ENCODE measurements at regions not wholly inside any gene's neighbourhood (a gene's known extent, or its start where the extent isn't known, plus 50 kb on each side); places are given as distances from the start of the nearest gene placed in this dataset.

DNA sequence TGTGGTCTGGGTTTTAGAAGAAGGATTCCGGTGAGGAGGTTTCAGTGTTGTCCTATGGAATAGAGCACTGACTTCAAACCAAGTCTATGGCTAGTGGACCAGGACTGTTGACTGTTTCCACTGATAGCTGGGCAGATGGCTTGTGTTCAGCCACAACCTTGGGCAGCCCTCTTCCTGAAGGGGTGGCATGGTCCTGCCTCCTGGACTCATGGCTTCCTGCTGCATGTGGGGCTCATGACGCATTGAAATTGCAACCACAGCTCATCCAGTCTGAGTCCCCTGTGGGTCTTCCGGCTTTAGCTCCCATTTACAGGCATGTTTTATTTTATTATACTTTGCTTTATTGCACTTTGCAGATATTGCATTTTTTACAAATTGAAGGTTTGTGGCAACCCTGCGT, 105.0 kb downstream of the B3GNT2 start:
- Histone ChIP-seq H3K9me3 (ENCODE audit: control insufficient read depth in 4 of 4, low read length in 3 of 4) (no peaks in the 10 kb centered on the region), H3K4me3 (ENCODE audit: low read depth in 1 of 3, low read length in 3 of 3) (no peak overlapping the region), H3K27ac (ENCODE audit: low read depth in 1 of 2, low read length in 2 of 2) (no peak overlapping the region), H3K27me3 (ENCODE audit: control insufficient read depth in 4 of 4, insufficient read depth in 4 of 4, low read length in 3 of 4) (no peaks in the 10 kb centered on the region), H3K9ac (ENCODE audit: low read depth in 1 of 2, low read length in 2 of 2) (no peak overlapping the region), H3K36me3 (ENCODE audit: control insufficient read depth in 4 of 4, insufficient read depth in 3 of 4, low read depth in 1 of 4, low read length in 3 of 4) (no peaks in the 10 kb centered on the region), H3K4me1 (ENCODE audit: control insufficient read depth in 4 of 4, insufficient read depth in 4 of 4, low read length in 3 of 4) (peaks cover 0 to 2% (median 0%) of the 10 kb centered on the region in 4 donors)
- no peak for DNase-seq (ENCODE audit: low spot score)
- WGBS = 83% methylated on average over 4 of the region's 4 CpGs
- TF ChIP-seq, protein P1, sequence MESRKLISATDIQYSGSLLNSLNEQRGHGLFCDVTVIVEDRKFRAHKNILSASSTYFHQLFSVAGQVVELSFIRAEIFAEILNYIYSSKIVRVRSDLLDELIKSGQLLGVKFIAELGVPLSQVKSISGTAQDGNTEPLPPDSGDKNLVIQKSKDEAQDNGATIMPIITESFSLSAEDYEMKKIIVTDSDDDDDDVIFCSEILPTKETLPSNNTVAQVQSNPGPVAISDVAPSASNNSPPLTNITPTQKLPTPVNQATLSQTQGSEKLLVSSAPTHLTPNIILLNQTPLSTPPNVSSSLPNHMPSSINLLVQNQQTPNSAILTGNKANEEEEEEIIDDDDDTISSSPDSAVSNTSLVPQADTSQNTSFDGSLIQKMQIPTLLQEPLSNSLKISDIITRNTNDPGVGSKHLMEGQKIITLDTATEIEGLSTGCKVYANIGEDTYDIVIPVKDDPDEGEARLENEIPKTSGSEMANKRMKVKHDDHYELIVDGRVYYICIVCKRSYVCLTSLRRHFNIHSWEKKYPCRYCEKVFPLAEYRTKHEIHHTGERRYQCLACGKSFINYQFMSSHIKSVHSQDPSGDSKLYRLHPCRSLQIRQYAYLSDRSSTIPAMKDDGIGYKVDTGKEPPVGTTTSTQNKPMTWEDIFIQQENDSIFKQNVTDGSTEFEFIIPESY (IDR thresholded peaks at IDR 0.05) = no peak
- TF ChIP-seq, protein P2, sequence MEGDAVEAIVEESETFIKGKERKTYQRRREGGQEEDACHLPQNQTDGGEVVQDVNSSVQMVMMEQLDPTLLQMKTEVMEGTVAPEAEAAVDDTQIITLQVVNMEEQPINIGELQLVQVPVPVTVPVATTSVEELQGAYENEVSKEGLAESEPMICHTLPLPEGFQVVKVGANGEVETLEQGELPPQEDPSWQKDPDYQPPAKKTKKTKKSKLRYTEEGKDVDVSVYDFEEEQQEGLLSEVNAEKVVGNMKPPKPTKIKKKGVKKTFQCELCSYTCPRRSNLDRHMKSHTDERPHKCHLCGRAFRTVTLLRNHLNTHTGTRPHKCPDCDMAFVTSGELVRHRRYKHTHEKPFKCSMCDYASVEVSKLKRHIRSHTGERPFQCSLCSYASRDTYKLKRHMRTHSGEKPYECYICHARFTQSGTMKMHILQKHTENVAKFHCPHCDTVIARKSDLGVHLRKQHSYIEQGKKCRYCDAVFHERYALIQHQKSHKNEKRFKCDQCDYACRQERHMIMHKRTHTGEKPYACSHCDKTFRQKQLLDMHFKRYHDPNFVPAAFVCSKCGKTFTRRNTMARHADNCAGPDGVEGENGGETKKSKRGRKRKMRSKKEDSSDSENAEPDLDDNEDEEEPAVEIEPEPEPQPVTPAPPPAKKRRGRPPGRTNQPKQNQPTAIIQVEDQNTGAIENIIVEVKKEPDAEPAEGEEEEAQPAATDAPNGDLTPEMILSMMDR (IDR thresholded peaks at IDR 0.05; ENCODE audit: low read depth, low read length, missing input control) = no peak
- no peak for TF ChIP-seq SP1 (IDR thresholded peaks at IDR 0.05)
- no peak for TF ChIP-seq FOXA2 (IDR thresholded peaks at IDR 0.05)
- no peak for TF ChIP-seq JUND (IDR thresholded peaks at IDR 0.05)
- no peak for TF ChIP-seq HNF4G (IDR thresholded peaks at IDR 0.05)
- TF ChIP-seq RAD21 (IDR thresholded peaks at IDR 0.05) = no peak
- no peak for TF ChIP-seq RXRA (IDR thresholded peaks at IDR 0.05)
- TF ChIP-seq GABPA (IDR thresholded peaks at IDR 0.05 in 1 of 2, conservative IDR thresholded peaks at IDR 0.05 in 1 of 2) = no peak
- TF ChIP-seq FOXA1 (IDR thresholded peaks at IDR 0.05) = no peak

DNA sequence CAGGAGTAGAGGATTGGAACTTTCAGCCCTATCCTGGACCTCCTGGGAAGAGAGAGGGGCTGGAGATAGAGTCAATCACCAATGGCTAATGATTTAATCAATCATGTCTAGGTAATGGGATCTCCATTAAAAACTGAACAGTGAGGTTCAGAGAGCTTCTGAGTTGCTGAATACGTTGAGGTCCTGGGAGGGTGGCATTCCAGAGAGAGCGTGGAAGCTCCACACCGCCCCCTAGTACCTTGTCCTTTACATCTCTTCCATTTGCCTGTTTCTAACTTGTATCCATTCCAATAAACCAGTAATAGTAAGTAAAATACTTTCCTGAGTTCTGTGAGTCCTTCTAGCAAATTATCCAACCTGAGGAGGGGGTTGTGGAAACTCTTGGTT, 101.7 kb downstream of the B3GNT2 start:
- H3K4me1 ChIP-seq (ENCODE audit: control insufficient read depth in 4 of 4, insufficient read depth in 4 of 4, low read length in 3 of 4) = peaks cover 9 to 16% (median 15%) of the 10 kb centered on the region in 4 donors
- no peaks in the 10 kb centered on the region for H3K9me3 ChIP-seq (ENCODE audit: control insufficient read depth in 4 of 4, low read length in 3 of 4)
- WGBS = 77% methylated on average over 3 of the region's 3 CpGs
- DNase-seq (ENCODE audit: low spot score) = peak; percentile 74
- no peaks in the 10 kb centered on the region for H3K36me3 ChIP-seq (ENCODE audit: control insufficient read depth in 4 of 4, insufficient read depth in 3 of 4, low read depth in 1 of 4, low read length in 3 of 4)
- no peak overlapping the region for H3K4me3 ChIP-seq (ENCODE audit: low read depth in 1 of 3, low read length in 3 of 3)
- peak in 1 of 2 donors; percentile 65 for TF ChIP-seq RAD21 (IDR thresholded peaks at IDR 0.05)
- no peak for TF ChIP-seq FOXA1 (IDR thresholded peaks at IDR 0.05)
- no peaks in the 10 kb centered on the region for H3K27me3 ChIP-seq (ENCODE audit: control insufficient read depth in 4 of 4, insufficient read depth in 4 of 4, low read length in 3 of 4)
- no peak overlapping the region for H3K9ac ChIP-seq (ENCODE audit: low read depth in 1 of 2, low read length in 2 of 2)
- H3K27ac ChIP-seq (ENCODE audit: low read depth in 1 of 2, low read length in 2 of 2) = no peak overlapping the region

DNA sequence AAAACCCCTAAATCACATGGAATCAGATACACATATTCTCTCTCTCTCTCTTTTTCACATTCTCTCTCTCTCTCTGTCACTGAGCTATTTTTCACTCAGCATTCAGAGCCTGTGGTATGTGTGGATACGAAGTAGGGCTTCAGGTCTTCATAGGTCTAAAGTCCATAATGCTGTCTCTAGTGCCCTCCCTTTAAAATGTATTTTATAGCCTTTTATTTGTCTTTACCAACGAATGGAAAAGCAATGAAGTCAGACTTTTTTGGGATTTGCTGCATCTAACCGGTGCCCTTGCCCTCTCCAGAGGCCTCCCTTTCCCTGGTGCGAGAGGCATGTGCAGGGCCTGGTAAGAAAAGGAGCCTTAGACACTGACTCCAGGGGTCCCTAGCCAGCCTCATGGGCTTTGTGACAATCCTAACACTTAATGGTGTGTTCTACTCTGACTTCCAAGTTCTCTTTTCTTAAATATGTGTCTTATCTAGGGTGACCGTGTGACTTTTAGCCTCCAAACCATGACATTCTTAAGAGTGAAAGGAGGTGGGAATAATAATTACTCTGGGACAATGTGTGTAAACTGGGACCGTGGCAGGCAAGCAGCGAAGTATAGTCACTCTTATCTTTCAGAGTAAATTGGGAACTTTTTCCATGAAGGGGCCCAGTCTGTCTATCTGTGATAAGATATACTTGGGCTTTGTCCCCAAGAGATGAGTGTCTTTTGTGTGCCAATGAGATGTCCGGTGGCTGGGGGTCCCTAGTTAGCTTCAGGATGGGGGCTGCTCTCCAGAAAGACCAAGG, 101.1 kb downstream of the B3GNT2 start:
- no peak for DNase-seq (ENCODE audit: low spot score)
- Histone ChIP-seq H3K4me3 (ENCODE audit: low read depth in 1 of 3, low read length in 3 of 3) (no peak overlapping the region), H3K27ac (ENCODE audit: low read depth in 1 of 2, low read length in 2 of 2) (no peak overlapping the region), H3K9ac (ENCODE audit: low read depth in 1 of 2, low read length in 2 of 2) (no peak overlapping the region), H3K27me3 (ENCODE audit: control insufficient read depth in 4 of 4, insufficient read depth in 4 of 4, low read length in 3 of 4) (no peaks in the 10 kb centered on the region), H3K9me3 (ENCODE audit: control insufficient read depth in 4 of 4, low read length in 3 of 4) (no peaks in the 10 kb centered on the region), H3K36me3 (ENCODE audit: control insufficient read depth in 4 of 4, insufficient read depth in 3 of 4, low read depth in 1 of 4, low read length in 3 of 4) (no peaks in the 10 kb centered on the region), H3K4me1 (ENCODE audit: control insufficient read depth in 4 of 4, insufficient read depth in 4 of 4, low read length in 3 of 4) (peaks cover 9 to 22% (median 20%) of the 10 kb centered on the region in 4 donors)
- WGBS = 87% methylated on average over 8 of the region's 8 CpGs
- TF ChIP-seq NR2F2 (IDR thresholded peaks at IDR 0.05) (no peak), GABPA (IDR thresholded peaks at IDR 0.05 in 1 of 2, conservative IDR thresholded peaks at IDR 0.05 in 1 of 2) (no peak)
- TF ChIP-seq, protein P3, sequence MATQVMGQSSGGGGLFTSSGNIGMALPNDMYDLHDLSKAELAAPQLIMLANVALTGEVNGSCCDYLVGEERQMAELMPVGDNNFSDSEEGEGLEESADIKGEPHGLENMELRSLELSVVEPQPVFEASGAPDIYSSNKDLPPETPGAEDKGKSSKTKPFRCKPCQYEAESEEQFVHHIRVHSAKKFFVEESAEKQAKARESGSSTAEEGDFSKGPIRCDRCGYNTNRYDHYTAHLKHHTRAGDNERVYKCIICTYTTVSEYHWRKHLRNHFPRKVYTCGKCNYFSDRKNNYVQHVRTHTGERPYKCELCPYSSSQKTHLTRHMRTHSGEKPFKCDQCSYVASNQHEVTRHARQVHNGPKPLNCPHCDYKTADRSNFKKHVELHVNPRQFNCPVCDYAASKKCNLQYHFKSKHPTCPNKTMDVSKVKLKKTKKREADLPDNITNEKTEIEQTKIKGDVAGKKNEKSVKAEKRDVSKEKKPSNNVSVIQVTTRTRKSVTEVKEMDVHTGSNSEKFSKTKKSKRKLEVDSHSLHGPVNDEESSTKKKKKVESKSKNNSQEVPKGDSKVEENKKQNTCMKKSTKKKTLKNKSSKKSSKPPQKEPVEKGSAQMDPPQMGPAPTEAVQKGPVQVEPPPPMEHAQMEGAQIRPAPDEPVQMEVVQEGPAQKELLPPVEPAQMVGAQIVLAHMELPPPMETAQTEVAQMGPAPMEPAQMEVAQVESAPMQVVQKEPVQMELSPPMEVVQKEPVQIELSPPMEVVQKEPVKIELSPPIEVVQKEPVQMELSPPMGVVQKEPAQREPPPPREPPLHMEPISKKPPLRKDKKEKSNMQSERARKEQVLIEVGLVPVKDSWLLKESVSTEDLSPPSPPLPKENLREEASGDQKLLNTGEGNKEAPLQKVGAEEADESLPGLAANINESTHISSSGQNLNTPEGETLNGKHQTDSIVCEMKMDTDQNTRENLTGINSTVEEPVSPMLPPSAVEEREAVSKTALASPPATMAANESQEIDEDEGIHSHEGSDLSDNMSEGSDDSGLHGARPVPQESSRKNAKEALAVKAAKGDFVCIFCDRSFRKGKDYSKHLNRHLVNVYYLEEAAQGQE (IDR thresholded peaks at IDR 0.05) = no peak
- TF ChIP-seq, protein P2 (IDR thresholded peaks at IDR 0.05; ENCODE audit: low read depth, low read length, missing input control) = no peak

All from liver (tissue), 8 donors.